Panc1 (cell line): ENCODE measurements at regions not wholly inside any gene's neighbourhood (a gene's known extent, or its start where the extent isn't known, plus 50 kb on each side); places are given as distances from the start of the nearest gene placed in this dataset.
"Not testable (repeated sequence)": the region's sequence is repeated elsewhere in the genome, so short reads cannot be mapped to it uniquely, and the experiment has no call there.

Experiments used
- CTCF ChIP-seq: fragments of 450-650 bp; IDR thresholded peaks from 2 replicates; pipeline ENCODE4 v1.5.1; 2017; ENCODE audit warnings: mild to moderate bottlenecking
- SIN3A ChIP-seq: IDR thresholded peaks from 2 replicates; pipeline ENCODE4 v1.6.1; 2012; ENCODE audit warnings: low read depth, mild to moderate bottlenecking, low read length, moderate library complexity, borderline replicate concordance; ENCODE audit not compliant: insufficient read depth

- TF ChIP-seq CTCF, SIN3A: not testable (repeated sequence)
Measured at GRCh38 chrX:44657718-44658246, 115.1 kb upstream of the FUNDC1 start.
